ENCODE measurements at regions not wholly inside any gene's neighbourhood (a gene's known extent, or its start where the extent isn't known, plus 50 kb on each side); places are given as distances from the start of the nearest gene placed in this dataset.

GRCh38 chr15:81852411-81853149 is 193.2 kb downstream of the MEX3B start:
- H3K4me2 ChIP-seq (ENCODE audit: insufficient read depth, low read length), result no peak overlapping the region
- H2AFZ ChIP-seq (ENCODE audit: low read depth, low read length), result no peak overlapping the region
- intact Hi-C loops (cut with micrococcal nuclease) (no loop called here), dilution Hi-C loops (cut with MboI; ENCODE audit: extremely low pct_ligation_motif_present, low sequenced_read_pairs) (no loop called here)
- DNase-seq (ENCODE audit: low read depth, low spot score) (no peak), FAIRE-seq (no peak)
- no peaks in the 10 kb centered on the region for H3K4me1 ChIP-seq (ENCODE audit: control insufficient read depth, extremely low read depth, insufficient read depth, low read length)
- H3K36me3 ChIP-seq (ENCODE audit: control insufficient read depth in 2 of 2, extremely low read depth in 1 of 2, insufficient read depth in 2 of 2, low read length in 2 of 2), result no peaks in the 10 kb centered on the region
- H3K79me2 ChIP-seq (ENCODE audit: control insufficient read depth, insufficient read depth, low read length), result no peaks in the 10 kb centered on the region
- H3K4me3 ChIP-seq (replicated peaks in 1 of 3; ENCODE audit: insufficient read depth in 1 of 3, low read depth in 1 of 3, low read length in 3 of 3), result no peak overlapping the region
- ChIA-PET POLR2A (no interaction called here), CTCF (no interaction called here)
- no peaks in the 10 kb centered on the region for H3K27me3 ChIP-seq (ENCODE audit: control insufficient read depth in 2 of 2, insufficient read depth in 2 of 2, low read length in 2 of 2)
- no peak overlapping the region for H3K27ac ChIP-seq (ENCODE audit: insufficient read depth, low read depth, low read length)
- no TSS peak for BruUV-seq (replicated peaks)
- no peak overlapping the region for H3K9ac ChIP-seq (replicated peaks; ENCODE audit: extremely low read depth, insufficient read depth, low read length)
- TF ChIP-seq EZH2 (IDR thresholded peaks at IDR 0.05; ENCODE audit: borderline replicate concordance, low read depth, low read length, severe bottlenecking) (no peak), CTCF (IDR thresholded peaks at IDR 0.05; ENCODE audit: extremely low read depth in 1 of 2, insufficient read depth in 1 of 2, low read depth in 1 of 2, low read length in 2 of 2) (no peak), MAX (IDR thresholded peaks at IDR 0.05; ENCODE audit: insufficient read depth, insufficient read length) (no peak), POLR2AphosphoS5 (IDR thresholded peaks at IDR 0.05; ENCODE audit: insufficient read depth, low read depth, low read length) (no peak), JUN (IDR thresholded peaks at IDR 0.05; ENCODE audit: borderline replicate concordance, insufficient read depth, insufficient read length, low read depth) (no peak), FOS (IDR thresholded peaks at IDR 0.05; ENCODE audit: borderline replicate concordance, insufficient read depth, low read length) (no peak), MYC (IDR thresholded peaks at IDR 0.05; ENCODE audit: low read depth, low read length) (no peak), GATA2 (IDR thresholded peaks at IDR 0.05; ENCODE audit: insufficient read depth, insufficient read length, low read depth, low read length) (no peak), POLR2A (IDR thresholded peaks at IDR 0.05; ENCODE audit: low read depth, low read length) (no peak)
- H3K9me1 ChIP-seq (replicated peaks; ENCODE audit: control insufficient read depth, extremely low read depth, insufficient read depth, low read length), result no peaks in the 10 kb centered on the region
- H4K20me1 ChIP-seq (replicated peaks; ENCODE audit: control insufficient read depth, extremely low read depth, insufficient read depth, low read length), result no peaks in the 10 kb centered on the region
- H3K9me3 ChIP-seq (replicated peaks; ENCODE audit: control insufficient read depth, insufficient read depth, low read length), result no peaks in the 10 kb centered on the region
